ENCODE measurements at regions not wholly inside any gene's neighbourhood (a gene's known extent, or its start where the extent isn't known, plus 50 kb on each side); places are given as distances from the start of the nearest gene placed in this dataset.

DNA sequence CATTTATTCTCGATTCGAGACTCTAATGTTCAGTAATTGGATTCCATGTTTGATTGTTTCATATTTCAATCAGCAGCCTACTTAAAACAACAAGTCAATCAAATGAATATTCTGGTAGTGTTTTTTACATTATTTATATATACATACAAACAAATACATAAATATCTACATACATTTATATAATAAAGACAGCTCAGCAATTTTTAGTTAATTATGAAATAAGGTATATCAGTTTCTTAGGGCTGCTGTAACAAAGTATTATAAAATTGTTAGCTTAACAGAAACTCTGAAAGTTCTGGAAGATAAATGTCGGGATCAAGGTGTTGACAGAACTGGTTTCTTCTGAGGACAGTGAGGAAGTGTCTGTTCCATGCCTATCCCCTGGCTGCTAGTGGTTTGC is 105.9 kb downstream of the MGST1 start:
- Histone ChIP-seq H3K36me3 (no peaks in the 10 kb centered on the region), H3K4me1 (no peaks in the 10 kb centered on the region), H3K27ac (no peak overlapping the region), H3K4me3 (no peak overlapping the region), H3K27me3 (no peaks in the 10 kb centered on the region), H3K9me3 (no peaks in the 10 kb centered on the region)
- no peak for ATAC-seq
- 39 to 45% (median 44%) methylated on average over 3 of the region's 3 CpGs for WGBS, 4 donors
- TF ChIP-seq POLR2A (IDR thresholded peaks at IDR 0.05), result no peak
- TF ChIP-seq, protein P1, sequence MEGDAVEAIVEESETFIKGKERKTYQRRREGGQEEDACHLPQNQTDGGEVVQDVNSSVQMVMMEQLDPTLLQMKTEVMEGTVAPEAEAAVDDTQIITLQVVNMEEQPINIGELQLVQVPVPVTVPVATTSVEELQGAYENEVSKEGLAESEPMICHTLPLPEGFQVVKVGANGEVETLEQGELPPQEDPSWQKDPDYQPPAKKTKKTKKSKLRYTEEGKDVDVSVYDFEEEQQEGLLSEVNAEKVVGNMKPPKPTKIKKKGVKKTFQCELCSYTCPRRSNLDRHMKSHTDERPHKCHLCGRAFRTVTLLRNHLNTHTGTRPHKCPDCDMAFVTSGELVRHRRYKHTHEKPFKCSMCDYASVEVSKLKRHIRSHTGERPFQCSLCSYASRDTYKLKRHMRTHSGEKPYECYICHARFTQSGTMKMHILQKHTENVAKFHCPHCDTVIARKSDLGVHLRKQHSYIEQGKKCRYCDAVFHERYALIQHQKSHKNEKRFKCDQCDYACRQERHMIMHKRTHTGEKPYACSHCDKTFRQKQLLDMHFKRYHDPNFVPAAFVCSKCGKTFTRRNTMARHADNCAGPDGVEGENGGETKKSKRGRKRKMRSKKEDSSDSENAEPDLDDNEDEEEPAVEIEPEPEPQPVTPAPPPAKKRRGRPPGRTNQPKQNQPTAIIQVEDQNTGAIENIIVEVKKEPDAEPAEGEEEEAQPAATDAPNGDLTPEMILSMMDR (IDR thresholded peaks at IDR 0.05), result no peak
- no peak for DNase-seq
- intact Hi-C loops (cut with DNase I), result no loop called here

DNA sequence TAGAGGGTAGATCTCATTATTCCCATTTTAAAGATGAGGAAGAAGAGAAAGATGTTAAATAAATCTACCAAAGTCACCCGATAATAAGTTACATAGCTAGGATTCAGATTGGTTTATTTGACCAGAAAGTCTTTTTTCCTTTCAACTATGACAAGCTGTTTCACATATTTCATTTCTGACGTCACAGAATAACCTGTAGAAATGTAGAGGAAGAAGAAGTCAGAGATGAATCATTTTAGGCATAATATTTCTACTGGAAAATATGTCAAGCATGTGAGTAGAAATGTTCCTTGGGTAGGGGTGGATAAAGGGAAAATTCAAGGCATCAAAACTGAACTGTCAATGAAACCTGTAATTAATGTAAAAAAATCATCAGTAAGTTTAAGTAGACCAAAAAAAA is 107.0 kb downstream of the MGST1 start:
- TF ChIP-seq, protein P1 (IDR thresholded peaks at IDR 0.05), result no peak
- TF ChIP-seq POLR2A (IDR thresholded peaks at IDR 0.05), result no peak
- DNase-seq (no peak), ATAC-seq (no peak)
- Histone ChIP-seq H3K4me3 (no peak overlapping the region), H3K27me3 (no peaks in the 10 kb centered on the region), H3K9me3 (no peaks in the 10 kb centered on the region), H3K36me3 (no peaks in the 10 kb centered on the region), H3K4me1 (no peaks in the 10 kb centered on the region), H3K27ac (no peak overlapping the region)
- 65 to 76% (median 73%) methylated on average over 2 of the region's 2 CpGs for WGBS, 4 donors
- intact Hi-C loops (cut with DNase I), result no loop called here

DNA sequence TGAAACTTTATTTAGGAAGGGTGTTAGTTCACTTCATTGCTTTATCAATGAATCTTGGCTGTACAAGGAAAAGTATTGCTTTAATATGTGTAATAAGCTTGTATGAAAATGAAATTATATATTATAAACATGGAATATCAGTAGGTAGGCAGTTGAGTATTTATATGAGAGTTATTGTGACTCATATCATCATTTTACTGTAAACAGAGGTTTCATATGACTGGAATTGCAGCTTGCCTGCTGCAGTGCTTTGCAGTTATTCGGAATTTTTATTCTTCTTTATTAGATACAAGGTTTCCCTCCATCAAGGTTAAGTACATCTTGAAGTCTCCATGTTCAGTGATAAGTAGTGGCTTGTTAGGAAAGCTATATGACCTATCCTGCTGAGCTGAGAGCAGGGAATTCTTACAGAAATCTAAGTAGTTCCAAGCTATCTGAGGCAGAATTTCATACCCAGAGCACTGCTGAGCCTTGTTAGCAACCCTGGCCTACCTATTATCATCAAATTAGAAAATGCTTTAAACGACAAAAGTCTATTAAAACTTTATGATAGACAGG is 111.2 kb downstream of the MGST1 start:
- no peaks in the 10 kb centered on the region for H3K4me1 ChIP-seq
- H3K36me3 ChIP-seq, result no peaks in the 10 kb centered on the region
- ATAC-seq (no peak), DNase-seq (no peak)
- H3K9me3 ChIP-seq, result no peaks in the 10 kb centered on the region
- TF ChIP-seq, protein P1 (IDR thresholded peaks at IDR 0.05), result no peak
- H3K27me3 ChIP-seq, result no peaks in the 10 kb centered on the region
- intact Hi-C loops (cut with DNase I), result no loop called here
- WGBS, 4 donors, result 65 to 74% (median 71%) methylated on average over 2 of the region's 2 CpGs
- no peak overlapping the region for H3K27ac ChIP-seq
- no peak overlapping the region for H3K4me3 ChIP-seq

DNA sequence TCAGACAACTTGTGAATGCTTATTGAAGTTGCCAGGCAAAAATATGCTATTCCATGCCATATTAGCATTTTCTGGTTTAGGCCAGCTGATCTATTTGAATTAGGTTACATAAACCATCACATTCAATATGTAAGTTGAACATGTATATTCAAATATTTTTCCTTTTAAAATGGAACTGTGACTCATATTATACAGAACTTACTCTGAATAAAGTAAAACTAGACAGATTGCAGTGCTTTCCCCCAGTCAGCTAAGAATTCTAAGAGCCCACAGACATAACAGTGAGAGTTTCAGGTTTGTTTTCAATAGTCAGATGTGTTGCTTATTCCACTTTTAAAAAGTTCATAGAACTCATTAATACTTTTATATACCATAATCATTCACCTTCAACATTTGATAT is 119.8 kb downstream of the MGST1 start:
- no peaks in the 10 kb centered on the region for H3K4me1 ChIP-seq
- no peak overlapping the region for H3K4me3 ChIP-seq
- no peaks in the 10 kb centered on the region for H3K36me3 ChIP-seq
- H3K9me3 ChIP-seq, result no peaks in the 10 kb centered on the region
- no peak for ATAC-seq
- DNase-seq, result no peak
- intact Hi-C loops (cut with DNase I), result no loop called here
- H3K27me3 ChIP-seq, result no peaks in the 10 kb centered on the region
- no peak for TF ChIP-seq POLR2A (IDR thresholded peaks at IDR 0.05)
- TF ChIP-seq, protein P1 (IDR thresholded peaks at IDR 0.05), result no peak
- H3K27ac ChIP-seq, result no peak overlapping the region
